ENCODE measurements at regions not wholly inside any gene's neighbourhood (a gene's known extent, or its start where the extent isn't known, plus 50 kb on each side); places are given as distances from the start of the nearest gene placed in this dataset.

DNA sequence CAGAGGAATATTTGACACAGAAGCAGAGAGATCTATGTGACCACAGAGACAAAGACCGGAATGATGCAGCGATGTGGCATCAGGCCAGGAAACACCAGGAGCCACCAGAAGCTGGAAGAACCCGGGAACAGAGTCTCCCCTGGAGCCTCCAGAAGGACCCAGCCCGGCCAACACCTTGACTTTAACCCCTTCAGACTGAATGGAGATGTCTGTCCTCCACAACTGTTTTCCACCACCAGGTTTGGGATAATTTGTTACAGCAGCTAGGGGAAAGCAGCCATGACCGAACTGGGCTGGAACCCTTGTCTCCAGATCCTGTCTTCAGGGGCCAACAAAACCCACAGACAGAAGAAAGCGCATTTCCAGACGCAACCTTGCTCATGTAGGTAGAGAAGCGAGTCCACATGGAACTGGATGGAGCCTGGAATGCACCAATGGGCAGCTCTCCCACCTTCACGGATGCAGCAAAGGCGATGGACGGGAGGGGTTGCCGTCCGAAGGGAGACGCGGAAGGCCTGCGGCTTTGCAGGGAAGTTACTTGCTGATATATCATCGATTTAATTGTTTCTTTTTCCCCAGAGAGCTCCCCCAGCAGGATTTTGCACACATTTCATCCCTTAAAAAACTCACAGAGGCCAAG, 396.6 kb downstream of the NPHP4 start:
- DNase-seq = no peak

- DNase-seq = no peak
Measured at GRCh38 chr1:5594056-5594956, 397.9 kb downstream of the NPHP4 start.

DNA sequence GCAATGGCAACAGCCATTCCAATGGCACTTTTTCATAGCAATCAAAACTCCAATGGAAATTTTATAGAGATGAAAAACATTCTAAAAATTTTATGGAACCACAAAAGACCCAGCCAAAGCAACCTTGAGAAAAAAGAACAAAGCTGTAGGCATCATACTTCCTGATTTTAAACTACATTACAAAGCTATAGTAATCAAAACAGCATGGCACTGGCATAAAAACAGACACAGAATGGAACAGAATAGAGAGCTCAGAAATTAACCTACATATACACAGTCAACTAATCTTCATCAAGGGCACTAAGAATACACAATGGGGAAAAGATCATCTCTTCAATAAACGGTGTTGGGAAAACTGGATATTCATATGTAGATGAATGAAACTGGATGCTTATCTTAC, 401.5 kb downstream of the NPHP4 start:
- no peak for DNase-seq

DNA sequence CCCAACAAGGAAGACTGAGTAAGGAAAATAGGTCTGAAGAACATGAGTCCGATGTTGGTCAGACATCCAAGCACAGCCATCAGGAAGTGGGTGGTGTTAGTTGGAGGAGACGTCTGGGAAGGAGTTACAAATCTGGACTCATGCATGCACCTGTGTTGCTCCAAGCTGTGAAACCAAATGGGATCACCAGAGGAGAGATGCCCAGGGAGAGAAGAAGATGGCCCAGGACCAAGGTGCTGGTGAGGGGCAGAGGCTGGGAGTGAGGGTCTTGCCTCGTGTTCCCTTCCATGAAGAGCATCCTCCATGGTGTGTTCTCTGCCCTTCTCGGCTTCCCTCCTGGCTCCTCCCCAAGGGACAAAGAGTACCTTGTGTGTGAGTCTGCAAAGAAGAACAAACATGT, 405.6 kb downstream of the NPHP4 start:
- DNase-seq = no peak

DNA sequence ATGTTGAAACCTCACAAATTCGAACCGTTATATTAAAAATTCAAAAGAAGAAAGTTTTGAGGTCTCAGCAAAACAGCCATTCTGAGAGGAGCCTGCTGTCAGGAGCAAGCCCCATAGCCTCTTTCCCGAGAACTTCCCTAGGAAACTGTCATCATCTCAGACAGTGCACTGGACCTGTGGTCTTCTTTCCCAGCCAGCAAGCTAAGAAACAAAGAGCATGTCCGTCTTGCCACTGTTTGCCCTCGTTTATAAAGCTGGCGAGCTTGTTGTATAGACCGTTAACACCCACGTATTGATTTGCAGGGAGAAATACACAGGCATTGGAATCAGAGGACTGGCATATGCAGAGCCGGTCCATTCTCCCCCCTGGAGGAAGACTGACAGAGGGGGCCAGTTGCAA, 407.0 kb downstream of the NPHP4 start:
- DNase-seq = no peak

GRCh38 chr1:5580926-5581325, 411.3 kb downstream of the NPHP4 start:
- DNase-seq = no peak

GRCh38 chr1:5579966-5580365, 412.3 kb downstream of the NPHP4 start:
- no peak for DNase-seq

DNA sequence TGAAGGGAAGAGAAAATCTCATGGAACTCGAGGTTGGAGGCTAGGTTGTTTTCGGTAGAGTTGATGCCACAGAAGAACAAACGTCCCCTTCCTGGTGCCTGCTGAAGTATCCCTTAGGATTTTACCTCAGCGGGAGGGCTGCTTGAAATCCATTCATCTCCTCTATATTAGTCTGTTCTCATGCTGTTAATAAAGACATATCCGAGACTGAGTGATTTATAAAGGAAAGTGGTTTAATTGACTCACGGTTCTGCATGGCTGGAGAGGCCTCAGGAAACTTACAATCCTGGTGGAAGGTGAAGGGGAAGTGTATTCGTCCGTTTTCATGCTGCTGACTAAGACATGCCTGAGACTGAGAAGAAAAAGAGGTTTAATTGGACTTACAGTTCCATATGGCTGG, 413.5 kb downstream of the NPHP4 start:
- no peak for DNase-seq

GRCh38 chr1:5577255-5578040, 414.8 kb downstream of the NPHP4 start:
- no peak for DNase-seq

GRCh38 chr1:5576673-5577065, 415.6 kb downstream of the NPHP4 start:
- DNase-seq = no peak

- DNase-seq = no peak
Measured at GRCh38 chr1:5576011-5576672, 416.1 kb downstream of the NPHP4 start.

DNA sequence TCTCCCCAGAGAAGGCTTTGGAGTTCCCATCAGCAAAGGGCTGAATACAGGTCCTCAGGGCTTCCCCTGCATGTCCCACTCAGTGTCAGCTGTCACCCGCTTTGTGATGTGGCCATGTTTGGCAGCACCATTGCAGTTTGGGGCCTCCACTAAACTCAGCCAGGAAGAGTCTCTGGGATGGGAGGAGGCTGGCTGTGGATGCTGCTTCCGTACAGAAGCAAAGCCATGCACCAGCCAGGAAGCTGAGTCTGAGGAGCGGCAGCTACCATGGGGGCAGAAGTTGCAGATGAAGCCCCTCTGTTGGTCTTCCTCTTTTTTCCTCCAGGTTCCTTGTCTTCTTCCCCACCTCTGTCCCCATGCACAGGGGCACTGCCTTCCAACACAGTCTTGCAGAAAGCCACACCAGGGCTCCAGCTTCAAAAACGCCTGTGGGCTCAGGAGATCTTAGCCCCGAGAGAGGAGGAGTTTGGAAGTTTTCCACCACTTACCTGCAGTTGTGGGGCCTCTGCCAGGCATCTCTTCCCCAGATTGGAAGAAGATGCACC, 416.8 kb downstream of the NPHP4 start:
- DNase-seq = no peak

- no peak for DNase-seq
Measured at GRCh38 chr1:5574641-5575040, 417.6 kb downstream of the NPHP4 start.

DNA sequence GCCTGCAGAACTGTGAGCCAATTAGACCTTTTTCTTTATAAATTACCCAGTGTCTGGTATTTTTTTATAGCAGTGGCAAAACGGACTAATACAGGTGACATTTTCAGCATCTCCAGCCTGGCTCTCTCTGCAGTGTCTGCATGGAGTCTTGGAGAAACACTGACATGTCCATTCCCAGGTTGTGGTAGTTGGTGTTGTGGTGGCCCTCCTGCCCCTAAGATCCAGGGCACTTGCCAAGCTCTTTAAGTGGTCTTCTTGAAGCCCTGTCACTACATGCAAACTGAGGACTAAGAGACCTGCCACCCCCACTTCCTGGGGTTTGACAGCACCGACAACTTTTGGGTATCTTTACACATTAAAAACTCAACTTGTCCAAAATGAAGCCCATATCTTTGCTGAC, 419.4 kb downstream of the NPHP4 start:
- DNase-seq = no peak

DNA sequence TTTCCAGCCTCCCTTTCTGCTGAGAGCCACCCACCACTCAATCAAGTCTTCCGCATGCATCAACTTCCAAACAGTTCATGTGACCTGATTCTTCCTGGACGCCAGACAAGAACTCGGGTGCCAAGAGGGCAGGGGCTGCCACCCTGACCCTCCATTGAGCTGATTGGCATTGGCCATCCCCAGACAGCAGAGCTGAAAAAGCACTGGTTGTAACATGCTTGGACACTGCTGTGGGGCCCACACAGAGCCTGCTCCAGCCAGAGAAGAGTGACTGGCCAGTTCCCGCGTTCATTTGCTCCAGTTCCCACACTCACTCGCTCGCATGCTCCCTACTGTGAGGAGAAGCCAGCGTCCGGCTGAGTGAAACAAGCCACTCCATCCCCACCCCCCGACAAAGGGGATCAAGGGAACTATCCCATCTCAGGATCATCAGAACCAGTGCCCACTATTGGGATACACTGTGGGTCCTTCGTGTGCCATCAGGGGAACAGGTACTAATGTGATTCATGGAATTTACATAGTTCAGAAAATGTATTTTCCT, 420.3 kb downstream of the NPHP4 start:
- DNase-seq = no peak

- DNase-seq = no peak
Measured at GRCh38 chr1:5571438-5571837, 420.8 kb downstream of the NPHP4 start.

DNA sequence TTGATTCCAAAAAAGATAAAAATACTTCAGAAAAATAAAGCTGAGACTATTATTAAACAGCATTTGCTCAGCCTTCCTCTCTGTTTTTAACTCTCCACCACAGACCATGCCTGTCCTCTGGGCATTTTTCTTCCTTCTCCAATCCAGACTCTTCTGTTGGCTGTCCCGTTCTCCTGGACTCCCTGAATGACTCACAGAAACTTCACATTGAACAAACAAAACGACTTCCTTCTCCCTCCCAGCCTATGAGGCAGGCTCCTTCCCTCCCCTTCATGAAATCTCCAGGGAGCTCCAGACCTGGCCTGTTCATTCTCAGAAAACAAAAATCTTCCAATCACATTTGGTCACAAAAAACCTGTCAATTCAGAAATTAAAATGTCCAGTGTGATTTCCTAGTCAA, 421.3 kb downstream of the NPHP4 start:
- no peak for DNase-seq

DNA sequence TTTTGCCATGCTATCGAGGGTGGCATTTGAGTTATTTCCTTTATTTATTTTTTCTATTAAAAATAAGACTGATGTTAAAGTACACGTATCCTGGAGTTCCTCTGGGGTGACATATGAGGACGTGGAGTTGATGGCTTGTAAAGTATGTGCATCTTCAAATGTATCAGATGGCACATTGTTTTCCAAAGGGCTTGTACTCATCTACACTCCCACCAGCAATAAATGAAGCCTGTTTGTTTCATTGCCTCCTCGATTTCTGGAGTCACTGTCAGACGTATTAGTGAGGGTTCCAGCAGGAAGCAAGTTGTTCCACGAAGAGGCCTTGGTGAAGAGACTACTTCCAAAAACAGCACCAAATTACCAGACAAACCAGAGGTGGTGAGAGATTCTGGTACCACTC, 423.9 kb downstream of the NPHP4 start:
- no peak for DNase-seq

- no peak for DNase-seq
Measured at GRCh38 chr1:5567839-5568238, 424.4 kb downstream of the NPHP4 start.

DNA sequence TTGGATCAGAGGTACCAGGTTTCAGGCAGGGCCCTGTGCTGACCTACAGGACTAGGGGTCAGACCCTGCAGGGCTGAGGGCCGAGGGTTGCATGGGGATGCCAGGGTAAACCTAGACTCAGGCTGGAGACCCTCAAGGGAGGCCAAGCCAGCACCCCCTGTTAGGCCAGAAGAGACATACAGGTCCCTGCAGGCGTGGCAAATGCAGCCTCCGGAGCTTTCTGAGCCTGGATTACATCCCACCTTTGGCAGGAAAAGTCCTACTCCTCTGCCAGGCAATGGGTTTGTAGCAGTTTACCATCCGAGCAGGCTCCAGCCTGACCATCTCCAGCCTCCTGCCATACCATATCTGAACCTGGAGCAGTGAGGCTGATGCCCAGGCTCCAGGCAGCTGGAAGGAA, 425.3 kb downstream of the NPHP4 start:
- DNase-seq = no peak

DNA sequence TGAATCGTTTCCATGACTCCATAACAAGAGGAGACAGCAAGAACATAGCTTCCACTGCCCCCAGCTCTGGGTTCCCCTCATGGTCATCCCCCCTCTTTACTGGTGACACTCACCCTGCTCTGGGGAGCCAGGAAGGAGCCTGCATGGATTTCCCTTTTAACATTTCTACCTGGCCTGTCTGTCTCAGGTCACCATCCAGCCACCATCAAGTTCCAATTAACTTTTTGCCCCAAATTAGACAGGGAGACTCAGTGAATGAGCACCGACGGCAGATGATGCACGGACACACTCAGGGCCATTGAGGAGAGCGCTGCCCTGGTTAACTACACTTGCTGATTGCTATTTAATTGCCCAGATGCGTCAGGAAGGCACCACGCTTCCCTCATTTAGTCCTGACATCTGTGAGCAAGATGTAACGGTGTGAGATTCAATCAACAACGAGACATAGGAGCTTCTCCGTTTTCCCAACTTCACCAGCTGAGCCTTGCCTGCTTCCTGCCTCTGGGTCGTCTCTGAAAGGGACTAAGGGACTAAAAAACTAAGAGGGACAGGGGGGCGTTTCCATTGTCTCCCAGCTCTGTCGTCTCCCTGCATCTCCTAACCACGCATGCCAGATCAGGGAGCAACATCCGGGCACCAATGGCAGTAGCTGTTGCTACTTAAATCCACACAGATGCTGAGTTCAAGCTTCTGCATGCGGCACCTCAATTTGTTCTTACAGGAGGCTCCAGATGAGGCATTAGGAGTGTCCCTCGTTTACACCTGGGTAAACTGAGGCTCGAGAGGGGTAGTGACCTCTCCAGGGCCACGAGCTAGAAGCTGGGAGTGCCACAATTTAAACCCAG, 426.7 kb downstream of the NPHP4 start:
- DNase-seq = no peak

All from GF-D8 (cell line).